HG02763 (cell line): ENCODE measurements at regions not wholly inside any gene's neighbourhood (a gene's known extent, or its start where the extent isn't known, plus 50 kb on each side); places are given as distances from the start of the nearest gene placed in this dataset.

Experiments used
- ATAC-seq: cut with Tn5 transposase; IDR thresholded peaks from one replicate; pipeline ENCODE4 v1.9.1; 2021; ENCODE audit warnings: mild to moderate bottlenecking, moderate library complexity; ENCODE audit not compliant: unreplicated experiment

DNA sequence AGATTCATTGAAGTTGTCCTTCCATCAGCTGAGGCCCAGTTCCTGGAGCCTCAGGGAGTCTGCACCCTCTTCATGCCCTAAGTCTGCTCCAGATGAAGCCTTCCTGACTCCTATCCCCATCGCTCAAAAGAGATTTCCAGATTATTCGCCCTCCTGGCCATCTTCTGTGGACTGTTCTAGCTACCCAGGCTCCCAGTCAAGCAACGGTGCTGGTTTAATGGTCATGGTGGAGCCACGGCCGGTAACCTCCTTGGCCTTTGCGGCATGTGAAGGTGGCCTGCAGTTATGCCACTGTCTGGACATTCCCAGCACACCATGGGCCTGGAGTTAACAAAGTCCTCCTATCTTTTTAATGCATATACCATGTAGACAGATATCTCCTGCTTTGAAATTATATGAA, 140.1 kb upstream of the ASB18 start:
- no peak for ATAC-seq

DNA sequence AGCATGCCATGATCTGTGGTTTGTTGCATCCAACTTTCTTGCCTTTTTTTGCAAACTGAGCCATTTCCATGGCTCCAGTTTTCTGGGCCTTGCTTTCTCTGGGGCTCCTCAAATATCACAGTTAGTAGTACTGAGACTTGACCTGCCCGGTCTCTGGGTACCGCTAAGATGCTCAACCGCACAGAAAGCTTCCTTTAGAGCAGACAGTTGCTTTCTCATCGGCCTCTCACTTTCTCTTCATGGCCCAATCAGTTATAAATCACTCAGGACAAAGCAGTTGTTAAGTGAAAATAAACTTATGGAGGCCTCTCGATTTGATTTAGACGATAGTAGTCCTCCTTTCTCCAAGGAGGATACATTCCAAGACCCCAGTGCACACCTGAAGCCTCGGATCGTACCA, 141.2 kb upstream of the ASB18 start:
- ATAC-seq: no peak

DNA sequence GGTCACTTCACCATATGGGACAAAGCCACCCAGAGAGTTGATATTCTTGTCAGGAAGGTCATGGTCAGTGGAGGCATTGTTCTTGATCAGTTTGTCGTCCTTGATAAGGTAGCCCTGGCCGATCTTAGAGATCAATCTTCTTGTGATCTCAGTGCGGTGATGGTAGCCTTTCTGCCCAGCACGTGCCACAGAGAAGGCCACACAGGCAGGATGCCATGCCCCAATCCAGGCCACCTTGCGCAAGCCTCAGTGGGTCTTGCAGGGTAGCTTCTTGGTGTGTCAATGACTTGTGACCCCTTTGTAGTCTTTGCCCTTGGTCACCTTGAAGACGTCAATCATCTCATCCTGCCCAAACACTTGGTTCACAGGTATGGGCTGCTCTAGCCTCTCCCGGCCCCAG, 143.9 kb upstream of the ASB18 start:
- no peak for ATAC-seq

DNA sequence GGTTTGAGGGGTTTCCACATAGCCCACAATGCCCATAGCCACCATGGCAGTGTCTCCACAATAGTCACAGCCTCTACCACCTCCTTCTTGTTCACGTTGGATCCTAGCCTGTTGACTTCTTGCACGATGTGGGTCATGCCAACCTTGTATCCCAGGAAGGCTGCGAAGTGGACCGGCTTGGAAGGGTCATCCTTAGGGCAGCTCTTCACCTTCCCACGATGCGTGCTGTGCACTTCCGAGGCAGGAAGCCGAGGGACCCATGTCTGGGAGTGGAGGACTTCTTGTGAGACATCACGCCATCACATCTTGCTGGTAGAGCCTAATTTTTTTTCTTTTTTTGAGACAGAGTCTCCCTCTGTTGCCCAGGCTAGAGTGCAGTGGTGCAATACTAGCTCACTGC, 144.6 kb upstream of the ASB18 start:
- ATAC-seq: no peak

DNA sequence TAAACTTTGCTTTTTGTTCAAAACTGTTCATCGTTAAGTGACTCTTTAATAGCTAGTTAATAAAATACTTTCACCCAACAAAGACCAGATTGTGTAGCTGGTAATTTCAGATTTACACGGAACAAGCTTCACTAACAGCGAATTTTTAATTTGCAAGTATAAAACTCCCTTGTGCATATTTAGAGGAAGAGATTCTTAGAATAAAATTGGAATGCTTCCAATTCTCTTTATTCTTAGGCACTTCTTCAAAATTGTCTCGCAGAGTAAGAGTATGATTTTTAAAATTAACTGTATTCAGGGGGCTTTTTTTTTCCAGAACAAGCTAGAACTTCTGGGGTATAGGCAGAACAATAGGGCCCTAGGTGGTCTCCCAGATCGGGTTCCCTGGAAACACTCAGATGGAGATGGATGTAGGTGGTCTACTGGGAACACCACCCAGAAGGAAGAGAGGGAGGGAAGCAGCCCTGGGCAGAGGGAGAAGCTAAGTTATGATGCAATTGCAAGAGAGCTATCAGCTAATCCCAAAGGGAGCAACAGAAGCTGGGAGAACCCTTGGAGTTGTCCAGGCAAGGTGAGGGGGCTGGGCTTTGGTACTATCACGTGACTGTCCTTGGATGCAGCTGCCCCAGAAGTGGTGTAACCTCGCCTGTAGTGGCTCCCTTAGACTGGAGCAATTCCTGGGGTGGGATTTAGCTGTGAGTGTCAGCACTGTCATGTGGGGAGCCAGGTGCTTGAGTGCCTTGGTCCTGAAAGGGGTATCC, 151.7 kb upstream of the ASB18 start:
- no peak for ATAC-seq

DNA sequence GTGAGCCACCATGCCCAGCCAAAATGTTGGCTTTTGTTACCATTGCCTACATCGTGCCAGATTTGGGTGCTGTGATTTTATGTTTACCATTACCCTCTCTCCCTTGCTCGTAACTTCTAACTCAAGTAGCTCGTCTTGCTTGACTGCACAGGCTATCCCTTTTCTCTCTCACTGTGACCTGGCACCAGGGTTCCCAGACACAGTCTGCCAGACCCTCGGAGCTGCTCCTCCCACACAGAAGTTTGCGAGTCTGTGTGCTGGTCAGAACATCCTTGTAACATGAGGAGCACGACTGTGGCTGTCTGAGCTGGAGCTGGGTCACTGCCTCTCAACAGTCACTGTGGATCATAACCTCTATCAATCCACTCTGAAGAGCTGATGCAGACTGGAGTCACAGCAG, 152.5 kb upstream of the ACKR3 start:
- ATAC-seq: no peak

DNA sequence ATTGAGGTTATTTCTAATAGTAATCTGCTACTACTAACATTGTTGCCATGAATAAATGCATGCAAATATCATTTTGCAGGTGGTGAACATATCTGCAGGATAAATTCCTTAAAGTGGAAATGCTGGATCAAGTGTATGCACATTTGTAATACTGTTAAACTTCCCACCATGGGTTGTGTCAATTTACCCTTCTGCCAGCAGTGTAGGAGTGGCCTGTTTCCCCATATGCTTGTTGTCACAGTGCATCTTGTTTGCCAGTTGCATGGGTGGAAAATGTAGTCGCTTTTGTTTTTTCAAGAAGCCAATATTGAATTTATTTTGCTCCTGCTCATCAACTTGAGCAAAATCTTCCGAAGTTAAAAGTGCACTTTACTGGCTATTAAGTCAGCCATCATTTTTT, 139.0 kb upstream of the ACKR3 start:
- ATAC-seq: no peak

DNA sequence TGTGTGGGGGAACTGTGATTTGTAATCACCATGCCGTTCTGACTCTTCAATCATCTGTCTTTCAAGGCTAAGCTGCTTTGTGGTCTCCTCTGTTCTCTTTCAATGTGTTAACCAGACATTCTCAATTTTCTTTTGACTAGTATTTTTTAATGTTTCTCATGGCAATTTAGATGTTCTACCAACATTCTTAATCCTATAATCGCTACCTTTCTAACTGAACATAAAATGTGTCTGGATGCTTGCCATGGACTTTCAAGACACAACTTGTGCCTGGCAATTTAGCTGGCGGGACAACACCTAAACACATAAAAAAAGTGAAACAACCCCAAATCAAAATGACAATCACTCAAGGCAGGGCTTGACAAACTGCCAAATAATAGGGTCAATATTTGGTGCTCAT, 135.0 kb upstream of the ACKR3 start:
- ATAC-seq: no peak

DNA sequence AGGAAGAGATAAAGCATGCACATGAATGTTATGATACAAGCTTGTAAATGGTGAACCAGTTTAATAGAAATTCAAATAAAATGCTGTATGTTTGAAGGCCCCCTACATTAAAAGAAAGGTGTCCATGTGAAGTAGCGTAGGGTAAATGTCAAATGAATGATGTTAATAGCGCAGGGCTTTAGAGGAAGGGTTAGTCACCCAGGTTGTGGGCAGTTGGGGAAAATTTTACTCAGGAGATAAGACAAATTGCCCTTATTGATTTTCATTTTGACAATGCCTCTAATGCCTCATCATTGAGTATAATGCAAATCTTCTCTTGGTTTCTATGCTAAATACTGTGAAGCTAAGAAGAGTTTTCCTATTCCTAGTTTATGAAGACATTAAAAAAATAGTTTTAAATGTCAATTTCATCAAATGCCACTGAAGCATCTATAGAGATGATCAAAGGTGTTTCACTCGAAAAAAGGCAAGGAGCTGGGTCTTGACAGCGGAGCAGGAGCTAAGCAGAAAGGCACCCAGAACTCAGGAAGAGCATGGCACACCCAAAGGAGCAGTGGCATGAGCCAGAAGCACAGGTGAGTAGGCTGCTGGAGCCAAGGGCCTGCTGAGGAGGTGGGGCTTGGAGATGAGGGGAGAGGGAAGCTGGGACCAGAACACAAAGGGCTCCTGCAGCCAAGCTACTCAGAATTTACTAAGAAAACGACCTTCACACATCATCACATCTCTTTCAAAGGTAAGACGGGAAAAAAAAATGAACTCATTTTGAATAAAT, 129.3 kb upstream of the ACKR3 start:
- ATAC-seq: no peak

DNA sequence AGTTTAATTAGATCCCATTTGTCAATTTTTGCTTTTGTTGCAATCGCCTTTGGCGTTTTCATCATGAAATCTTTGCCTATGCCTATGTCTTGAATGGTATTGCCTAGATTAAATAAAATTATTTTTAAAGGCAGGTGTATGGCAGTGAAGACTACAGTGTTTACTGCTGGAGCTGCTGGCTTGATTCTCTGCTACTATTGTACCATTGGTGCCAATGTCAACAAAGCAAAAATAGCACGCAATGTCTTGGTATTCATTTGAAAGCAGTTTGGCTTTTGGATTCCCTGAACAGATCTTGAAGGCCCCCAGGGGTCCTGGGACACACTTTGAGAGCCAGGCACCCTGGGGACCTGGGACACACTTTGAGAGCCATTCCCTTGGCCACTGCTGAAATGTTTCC, 125.4 kb upstream of the ACKR3 start:
- no peak for ATAC-seq

DNA sequence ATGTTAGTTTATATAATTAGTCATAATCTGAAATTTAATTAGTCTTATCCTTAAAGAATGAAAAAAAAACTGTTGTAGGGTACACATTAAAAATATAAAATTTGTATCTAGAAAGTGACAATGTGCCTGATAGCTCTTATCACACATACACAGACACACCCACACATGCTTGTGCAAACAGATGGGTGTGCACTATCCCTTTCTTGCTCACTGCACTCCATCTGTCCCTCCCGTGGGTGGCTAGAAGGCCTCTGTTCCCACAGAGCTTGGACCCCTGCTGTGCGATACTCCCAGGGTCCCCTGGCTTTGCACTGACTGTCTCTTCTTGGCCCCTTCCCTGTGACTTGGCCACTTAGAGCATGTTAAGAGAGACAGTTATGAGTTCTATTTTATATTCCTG, 123.9 kb upstream of the ACKR3 start:
- no peak for ATAC-seq

DNA sequence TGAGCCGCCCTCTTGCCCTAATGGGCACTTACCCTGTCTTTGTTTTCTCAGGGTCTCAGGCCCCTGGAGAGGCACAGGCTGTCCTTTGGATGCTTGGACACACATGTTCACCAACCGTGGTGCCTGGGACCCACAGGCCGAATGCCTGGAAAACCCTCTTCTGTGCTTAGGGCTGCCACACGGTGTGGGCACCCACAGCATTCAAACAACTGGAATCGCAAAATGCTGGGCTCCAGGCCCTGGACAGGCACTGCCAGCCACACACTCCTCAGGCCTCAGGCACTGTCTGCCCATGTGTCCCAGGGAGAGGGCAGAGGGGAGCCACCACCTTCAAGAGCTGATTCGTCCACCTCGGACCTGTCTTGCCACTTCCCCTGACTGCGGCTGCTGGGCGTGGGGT, 123.1 kb upstream of the ACKR3 start:
- ATAC-seq: no peak

DNA sequence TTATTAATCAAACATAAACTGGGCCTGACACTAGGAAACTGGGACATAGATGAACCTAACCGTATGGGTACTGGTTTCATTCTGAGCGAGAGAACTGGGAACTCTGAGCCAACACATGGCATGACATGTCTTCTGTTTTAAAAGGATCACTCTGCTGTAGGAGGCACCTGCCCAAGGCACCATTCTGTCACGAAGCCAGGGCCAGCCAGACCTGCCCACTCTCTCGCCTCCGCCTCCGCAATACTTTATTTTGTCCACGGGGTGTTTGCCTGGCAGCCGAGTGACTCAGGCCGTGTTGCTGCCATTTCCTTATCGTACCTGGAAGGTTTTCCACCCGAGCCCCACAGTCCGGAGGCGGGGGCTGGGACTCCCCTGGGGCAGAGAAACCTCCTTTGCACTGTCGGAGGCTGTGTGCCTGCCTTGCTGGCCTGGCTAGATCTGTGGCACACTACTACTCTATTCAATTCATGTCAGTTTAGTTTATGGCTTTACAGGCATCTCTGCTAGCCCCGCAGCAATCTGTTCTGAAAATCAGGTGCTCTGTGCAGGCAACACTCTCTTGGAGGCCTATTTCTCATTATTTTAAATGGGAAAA, 120.4 kb upstream of the ACKR3 start:
- no peak for ATAC-seq

DNA sequence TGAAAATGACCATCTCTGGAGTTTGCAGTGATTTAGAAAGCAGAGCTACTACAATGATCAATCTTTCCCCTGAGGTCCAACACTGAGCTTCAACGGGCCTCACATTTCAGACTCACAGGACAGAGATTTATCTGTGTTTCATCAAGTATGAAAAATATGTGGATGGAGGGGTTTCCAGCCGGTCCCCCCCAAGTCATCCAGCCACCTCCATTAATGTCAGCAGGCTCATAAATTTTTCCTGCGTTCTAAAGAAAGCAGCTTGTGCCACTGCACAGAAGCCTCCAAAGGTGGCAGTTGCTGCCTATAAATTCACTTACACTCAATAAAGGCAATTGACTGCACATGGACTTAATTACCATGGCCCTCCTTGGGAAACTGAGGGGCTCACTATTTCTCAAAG, 117.4 kb upstream of the ACKR3 start:
- no peak for ATAC-seq

DNA sequence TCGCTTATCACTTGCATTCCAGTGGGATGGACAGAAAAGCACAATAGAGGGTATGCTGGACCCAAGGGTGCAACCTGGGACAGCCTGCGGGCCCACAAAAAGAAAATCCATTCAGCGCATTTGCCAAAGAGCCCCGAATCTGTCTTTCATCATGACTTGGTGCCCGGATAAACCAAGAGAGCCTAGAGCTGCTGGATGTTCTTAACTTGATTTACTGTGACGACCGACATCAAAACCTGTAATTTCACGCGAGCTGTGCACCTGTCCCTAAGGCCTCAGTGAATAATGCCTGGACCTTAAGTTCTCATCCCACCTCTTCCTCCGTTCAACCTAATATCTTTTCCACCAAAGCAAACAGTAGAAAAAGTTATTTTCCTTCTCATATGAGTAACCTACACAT, 115.5 kb upstream of the ACKR3 start:
- no peak for ATAC-seq

DNA sequence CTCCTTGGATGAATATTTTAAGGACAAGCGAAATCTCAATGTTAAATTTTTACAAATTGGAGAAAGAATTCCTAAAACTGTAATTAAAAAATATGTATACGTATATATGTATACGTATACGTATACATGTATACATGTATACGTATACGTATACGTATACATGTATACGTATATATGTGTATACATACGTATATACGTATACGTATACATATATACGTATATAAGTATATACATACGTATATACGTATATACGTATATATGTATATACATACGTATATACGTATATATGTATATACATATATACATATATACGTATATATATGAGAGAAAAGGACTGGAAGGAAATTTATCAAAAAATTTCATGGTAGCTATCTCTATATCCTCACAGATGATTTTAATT, 110.2 kb upstream of the ACKR3 start:
- ATAC-seq: no peak

DNA sequence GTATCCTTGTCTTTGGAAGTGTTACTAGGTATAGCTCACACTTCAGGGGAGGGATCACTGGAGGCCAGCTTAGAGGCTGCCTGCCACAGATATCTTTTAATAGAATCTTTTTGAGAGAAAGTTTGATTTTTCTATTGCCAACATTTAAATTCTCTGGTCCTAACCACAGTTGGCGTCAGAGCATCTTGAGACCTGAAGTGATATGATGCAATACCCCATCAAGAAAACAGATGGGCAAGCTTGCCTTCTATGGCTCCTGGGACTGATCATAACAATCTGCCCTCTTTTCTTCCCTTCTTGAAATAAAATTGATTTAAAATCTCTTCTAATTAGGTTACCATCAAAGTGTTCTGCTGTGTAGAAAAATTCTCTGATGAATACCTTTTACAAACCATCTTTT, 105.5 kb upstream of the ACKR3 start:
- no peak for ATAC-seq

DNA sequence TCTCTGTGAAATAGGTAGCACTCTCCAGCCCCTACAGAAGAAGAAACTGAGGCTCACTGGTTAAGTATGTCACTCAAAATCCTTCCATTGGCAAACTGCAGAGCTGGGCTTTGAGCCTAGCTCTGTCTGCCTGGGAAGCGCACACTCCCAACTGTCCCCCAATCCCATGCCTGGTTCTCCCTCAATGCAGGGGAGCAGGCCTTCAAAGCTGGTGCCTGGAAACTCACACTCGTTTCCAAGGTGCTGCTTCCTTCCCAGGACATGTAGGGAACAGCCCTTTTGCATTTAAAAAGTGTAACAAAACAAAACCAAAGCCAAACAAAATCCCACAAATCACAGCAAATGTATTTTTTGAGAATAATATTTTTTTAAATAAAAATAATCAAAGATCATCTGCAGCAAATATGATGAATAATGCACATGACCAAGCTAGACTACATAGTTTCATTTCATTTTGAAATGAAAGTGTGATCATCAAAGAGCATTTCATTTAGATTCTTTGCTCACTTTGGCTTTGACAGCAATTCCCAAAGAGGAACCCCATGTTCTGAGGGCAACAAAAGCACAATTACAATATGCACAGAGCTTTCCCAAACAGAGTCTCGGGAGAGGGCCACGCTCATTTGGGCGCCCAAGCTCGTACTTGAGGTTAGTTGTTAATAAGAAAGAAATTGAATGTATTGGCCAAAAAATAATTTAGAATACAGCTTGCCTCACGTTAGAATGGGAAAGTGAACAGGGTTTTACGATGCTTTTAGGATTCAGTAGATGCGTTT, 96.7 kb upstream of the ACKR3 start:
- no peak for ATAC-seq

DNA sequence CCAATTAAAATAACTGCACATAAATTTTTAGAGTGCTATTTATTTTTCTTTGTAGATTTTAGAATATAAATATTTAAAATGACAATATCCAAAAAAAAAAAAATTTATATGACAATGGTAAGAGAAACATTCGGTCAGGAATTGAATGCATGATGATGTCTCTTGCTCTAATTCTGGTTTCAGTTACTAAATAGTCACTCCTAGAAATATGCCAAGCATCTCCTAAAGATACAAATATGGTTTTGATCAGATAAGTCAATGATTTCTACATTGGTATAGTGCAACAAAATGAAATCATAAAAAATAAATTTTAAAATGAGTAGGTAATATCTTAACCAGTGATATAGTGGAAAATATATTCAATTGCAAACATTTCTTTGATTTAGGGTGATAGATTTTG, 95.9 kb upstream of the ACKR3 start:
- no peak for ATAC-seq

DNA sequence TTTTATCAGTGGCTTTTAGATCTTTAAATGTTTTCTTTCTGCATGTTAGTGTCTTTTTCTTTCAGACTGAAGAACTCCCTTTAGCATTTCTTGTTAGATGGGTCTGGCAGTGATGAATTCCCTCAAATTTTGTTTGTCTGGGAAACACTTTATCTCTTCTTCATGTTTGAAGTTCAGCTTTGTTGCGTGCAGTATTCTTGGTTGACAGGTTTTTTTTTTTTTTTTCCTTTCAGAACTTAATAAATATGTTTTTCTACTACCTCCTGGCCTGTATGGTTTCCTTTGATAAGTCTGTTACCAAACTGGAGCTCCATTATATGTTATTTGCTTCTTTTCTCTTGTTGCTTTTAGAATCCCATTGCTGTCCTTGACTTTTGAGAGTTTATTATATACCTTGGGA, 89.8 kb upstream of the ACKR3 start:
- no peak for ATAC-seq

DNA sequence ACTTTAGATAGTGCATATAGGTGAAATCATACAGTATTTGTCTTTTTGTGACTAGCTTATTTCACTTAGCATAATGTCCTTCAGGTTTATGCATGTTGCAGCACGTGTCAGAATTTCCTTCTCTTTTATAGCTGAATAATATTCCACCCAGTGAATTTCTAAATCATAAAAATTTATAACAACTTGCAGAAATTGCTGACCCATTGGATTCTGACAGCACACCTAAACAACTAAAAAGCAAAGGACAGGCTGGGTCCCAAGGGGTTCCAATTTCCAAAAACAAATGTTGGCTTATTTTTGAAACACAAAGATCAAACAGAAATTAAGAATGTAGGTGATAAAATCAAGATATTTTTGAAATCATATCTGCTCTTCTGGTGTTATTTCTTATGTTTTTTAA, 86.5 kb upstream of the ACKR3 start:
- no peak for ATAC-seq

DNA sequence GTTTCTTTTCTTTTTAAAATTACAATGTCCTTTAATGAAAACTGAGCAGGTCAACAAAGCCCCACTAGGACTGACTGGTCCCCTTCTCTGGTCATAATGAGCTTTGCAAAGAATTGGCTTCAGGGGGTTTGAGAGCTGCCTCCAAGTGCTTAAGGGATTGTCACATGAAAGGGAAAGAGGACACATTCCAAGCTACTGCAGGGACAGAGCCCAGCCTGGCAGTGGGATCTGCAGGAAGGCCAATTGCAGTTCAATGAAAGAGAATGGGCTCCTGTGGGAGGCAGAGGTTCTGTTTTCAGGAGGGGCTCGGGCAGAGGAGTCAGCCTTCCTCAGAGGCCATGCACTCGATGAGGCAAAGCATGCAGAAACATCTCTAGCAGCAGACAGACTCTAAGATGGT, 84.1 kb upstream of the ACKR3 start:
- no peak for ATAC-seq
